ENCODE measurements at regions not wholly inside any gene's neighbourhood (a gene's known extent, or its start where the extent isn't known, plus 50 kb on each side); places are given as distances from the start of the nearest gene placed in this dataset.

DNA sequence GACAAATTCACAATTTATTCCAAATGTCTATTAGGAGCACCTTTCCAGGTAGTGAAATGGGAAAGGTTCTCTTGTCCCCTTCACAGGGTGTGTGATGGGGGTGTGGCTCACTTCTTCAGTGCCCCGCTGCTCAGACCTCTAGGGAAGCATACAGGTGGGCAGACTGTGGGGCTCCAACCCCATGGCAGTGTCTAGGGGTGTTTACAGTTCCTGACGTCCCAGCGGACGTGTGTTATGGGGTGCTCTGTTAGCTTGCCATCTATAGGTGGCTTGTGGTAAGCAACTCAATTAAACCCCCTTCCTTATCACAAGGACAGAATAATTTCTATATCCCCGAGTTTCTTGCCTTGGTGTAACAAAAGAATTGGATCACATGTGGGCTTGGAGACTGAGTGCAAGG, 67.4 kb upstream of the SPINK5 start:
- ChIA-PET POLR2A (no interaction called here), CTCF (no interaction called here)
- BruUV-seq (replicated peaks), result no TSS peak
- ATAC-seq, result no peak
- H3K4me1 ChIP-seq (ENCODE audit: control insufficient read depth, insufficient read depth, low read length), result no peaks in the 10 kb centered on the region
- TF ChIP-seq, protein P1, sequence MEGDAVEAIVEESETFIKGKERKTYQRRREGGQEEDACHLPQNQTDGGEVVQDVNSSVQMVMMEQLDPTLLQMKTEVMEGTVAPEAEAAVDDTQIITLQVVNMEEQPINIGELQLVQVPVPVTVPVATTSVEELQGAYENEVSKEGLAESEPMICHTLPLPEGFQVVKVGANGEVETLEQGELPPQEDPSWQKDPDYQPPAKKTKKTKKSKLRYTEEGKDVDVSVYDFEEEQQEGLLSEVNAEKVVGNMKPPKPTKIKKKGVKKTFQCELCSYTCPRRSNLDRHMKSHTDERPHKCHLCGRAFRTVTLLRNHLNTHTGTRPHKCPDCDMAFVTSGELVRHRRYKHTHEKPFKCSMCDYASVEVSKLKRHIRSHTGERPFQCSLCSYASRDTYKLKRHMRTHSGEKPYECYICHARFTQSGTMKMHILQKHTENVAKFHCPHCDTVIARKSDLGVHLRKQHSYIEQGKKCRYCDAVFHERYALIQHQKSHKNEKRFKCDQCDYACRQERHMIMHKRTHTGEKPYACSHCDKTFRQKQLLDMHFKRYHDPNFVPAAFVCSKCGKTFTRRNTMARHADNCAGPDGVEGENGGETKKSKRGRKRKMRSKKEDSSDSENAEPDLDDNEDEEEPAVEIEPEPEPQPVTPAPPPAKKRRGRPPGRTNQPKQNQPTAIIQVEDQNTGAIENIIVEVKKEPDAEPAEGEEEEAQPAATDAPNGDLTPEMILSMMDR (IDR thresholded peaks at IDR 0.05), result no peak
- TF ChIP-seq POLR2AphosphoS5 (IDR thresholded peaks at IDR 0.05; ENCODE audit: low read depth, low read length), result no peak
- no peaks in the 10 kb centered on the region for H3K9me3 ChIP-seq (ENCODE audit: control insufficient read depth, insufficient read depth, low read depth, low read length)
- DNase-seq (ENCODE audit: low read depth, low spot score), result no peak
- no peak overlapping the region for H3K4me3 ChIP-seq (ENCODE audit: low read depth in 2 of 2, low read length in 2 of 2)
- H3K27ac ChIP-seq (ENCODE audit: low read length), result no peak overlapping the region
- in situ Hi-C loops (cut with HindIII; ENCODE audit: low pct_unique_long_range_greater_than_20kb, low sequenced_read_pairs), result no loop called here
- no peaks in the 10 kb centered on the region for H3K27me3 ChIP-seq (ENCODE audit: control insufficient read depth, insufficient read depth, low read length)
- H3K36me3 ChIP-seq (ENCODE audit: control insufficient read depth, insufficient read depth, low read length), result no peaks in the 10 kb centered on the region
- intact Hi-C loops (cut with micrococcal nuclease; ENCODE audit: unreplicated experiment), result no loop called here

DNA sequence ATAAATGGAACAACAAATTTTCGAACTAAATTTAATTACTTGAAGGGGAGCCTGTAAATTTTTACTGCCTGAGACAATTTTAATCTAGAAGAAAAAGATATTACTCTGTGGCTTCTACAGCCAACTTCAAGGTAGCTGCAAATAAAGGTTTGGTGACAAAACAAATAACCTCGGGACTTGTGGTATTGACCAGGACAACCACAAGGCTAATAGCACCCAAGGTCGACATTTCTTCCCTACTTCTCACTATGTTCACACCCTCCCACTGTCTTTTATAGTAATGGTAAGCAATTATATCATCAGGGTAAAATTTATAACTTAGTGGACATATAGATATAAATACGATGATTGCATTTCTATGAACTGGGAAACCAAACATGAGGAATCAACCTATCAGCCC, 67.9 kb upstream of the SPINK5 start:
- TF ChIP-seq POLR2AphosphoS5 (IDR thresholded peaks at IDR 0.05; ENCODE audit: low read depth, low read length) (no peak), SIN3A (IDR thresholded peaks at IDR 0.05; ENCODE audit: borderline replicate concordance, insufficient read depth, low read depth, low read length) (no peak), TCF7L2 (IDR thresholded peaks at IDR 0.05; ENCODE audit: low read depth, low read length) (no peak)
- TF ChIP-seq, protein P1 (IDR thresholded peaks at IDR 0.05), result no peak
- TF ChIP-seq, protein P2, sequence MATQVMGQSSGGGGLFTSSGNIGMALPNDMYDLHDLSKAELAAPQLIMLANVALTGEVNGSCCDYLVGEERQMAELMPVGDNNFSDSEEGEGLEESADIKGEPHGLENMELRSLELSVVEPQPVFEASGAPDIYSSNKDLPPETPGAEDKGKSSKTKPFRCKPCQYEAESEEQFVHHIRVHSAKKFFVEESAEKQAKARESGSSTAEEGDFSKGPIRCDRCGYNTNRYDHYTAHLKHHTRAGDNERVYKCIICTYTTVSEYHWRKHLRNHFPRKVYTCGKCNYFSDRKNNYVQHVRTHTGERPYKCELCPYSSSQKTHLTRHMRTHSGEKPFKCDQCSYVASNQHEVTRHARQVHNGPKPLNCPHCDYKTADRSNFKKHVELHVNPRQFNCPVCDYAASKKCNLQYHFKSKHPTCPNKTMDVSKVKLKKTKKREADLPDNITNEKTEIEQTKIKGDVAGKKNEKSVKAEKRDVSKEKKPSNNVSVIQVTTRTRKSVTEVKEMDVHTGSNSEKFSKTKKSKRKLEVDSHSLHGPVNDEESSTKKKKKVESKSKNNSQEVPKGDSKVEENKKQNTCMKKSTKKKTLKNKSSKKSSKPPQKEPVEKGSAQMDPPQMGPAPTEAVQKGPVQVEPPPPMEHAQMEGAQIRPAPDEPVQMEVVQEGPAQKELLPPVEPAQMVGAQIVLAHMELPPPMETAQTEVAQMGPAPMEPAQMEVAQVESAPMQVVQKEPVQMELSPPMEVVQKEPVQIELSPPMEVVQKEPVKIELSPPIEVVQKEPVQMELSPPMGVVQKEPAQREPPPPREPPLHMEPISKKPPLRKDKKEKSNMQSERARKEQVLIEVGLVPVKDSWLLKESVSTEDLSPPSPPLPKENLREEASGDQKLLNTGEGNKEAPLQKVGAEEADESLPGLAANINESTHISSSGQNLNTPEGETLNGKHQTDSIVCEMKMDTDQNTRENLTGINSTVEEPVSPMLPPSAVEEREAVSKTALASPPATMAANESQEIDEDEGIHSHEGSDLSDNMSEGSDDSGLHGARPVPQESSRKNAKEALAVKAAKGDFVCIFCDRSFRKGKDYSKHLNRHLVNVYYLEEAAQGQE (IDR thresholded peaks at IDR 0.05; ENCODE audit: insufficient read depth in 1 of 2, low read depth in 2 of 2, low read length in 1 of 2), result no peak
- intact Hi-C loops (cut with micrococcal nuclease; ENCODE audit: unreplicated experiment), result no loop called here
- DNase-seq (ENCODE audit: low read depth, low spot score) (no peak), ATAC-seq (no peak)
- in situ Hi-C loops (cut with HindIII; ENCODE audit: low pct_unique_long_range_greater_than_20kb, low sequenced_read_pairs), result no loop called here
- no TSS peak for BruUV-seq (replicated peaks)
- no peak overlapping the region for H3K4me3 ChIP-seq (ENCODE audit: low read depth in 2 of 2, low read length in 2 of 2)
- no peaks in the 10 kb centered on the region for H3K4me1 ChIP-seq (ENCODE audit: control insufficient read depth, insufficient read depth, low read length)
- no peaks in the 10 kb centered on the region for H3K9me3 ChIP-seq (ENCODE audit: control insufficient read depth, insufficient read depth, low read depth, low read length)
- no peak overlapping the region for H3K27ac ChIP-seq (ENCODE audit: low read length)
- ChIA-PET POLR2A (no interaction called here), CTCF (no interaction called here)
- H3K36me3 ChIP-seq (ENCODE audit: control insufficient read depth, insufficient read depth, low read length), result no peaks in the 10 kb centered on the region
- no peaks in the 10 kb centered on the region for H3K27me3 ChIP-seq (ENCODE audit: control insufficient read depth, insufficient read depth, low read length)

DNA sequence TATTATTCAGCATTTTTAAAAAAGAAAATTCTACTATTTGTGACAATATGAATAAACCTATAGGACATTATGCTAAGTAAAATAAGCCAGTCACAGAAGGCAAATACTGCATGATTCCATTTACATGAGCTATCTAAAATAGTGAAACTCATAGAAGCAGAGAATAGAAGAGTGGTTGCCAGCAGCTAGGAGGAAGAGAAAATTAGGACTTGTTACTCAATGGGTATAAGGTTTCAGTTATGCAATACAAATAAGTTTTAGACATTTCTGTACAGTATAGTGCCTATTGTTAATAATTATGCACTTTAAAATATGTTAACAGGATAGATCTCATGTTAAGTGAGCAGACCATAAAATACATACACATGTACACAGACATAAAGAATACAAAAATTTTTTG, 73.8 kb upstream of the SPINK5 start:
- H3K4me3 ChIP-seq (ENCODE audit: low read depth in 2 of 2, low read length in 2 of 2), result no peak overlapping the region
- H3K36me3 ChIP-seq (ENCODE audit: control insufficient read depth, insufficient read depth, low read length), result no peaks in the 10 kb centered on the region
- TF ChIP-seq TCF7L2 (IDR thresholded peaks at IDR 0.05; ENCODE audit: low read depth, low read length) (no peak), POLR2AphosphoS5 (IDR thresholded peaks at IDR 0.05; ENCODE audit: low read depth, low read length) (no peak), SIN3A (IDR thresholded peaks at IDR 0.05; ENCODE audit: borderline replicate concordance, insufficient read depth, low read depth, low read length) (no peak)
- TF ChIP-seq, protein P1 (IDR thresholded peaks at IDR 0.05), result no peak
- TF ChIP-seq, protein P2 (IDR thresholded peaks at IDR 0.05; ENCODE audit: insufficient read depth in 1 of 2, low read depth in 2 of 2, low read length in 1 of 2), result no peak
- no peaks in the 10 kb centered on the region for H3K4me1 ChIP-seq (ENCODE audit: control insufficient read depth, insufficient read depth, low read length)
- DNase-seq (ENCODE audit: low read depth, low spot score), result no peak
- ChIA-PET POLR2A (no interaction called here), CTCF (no interaction called here)
- no TSS peak for BruUV-seq (replicated peaks)
- no peak overlapping the region for H3K27ac ChIP-seq (ENCODE audit: low read length)
- in situ Hi-C loops (cut with HindIII; ENCODE audit: low pct_unique_long_range_greater_than_20kb, low sequenced_read_pairs) (no loop called here), intact Hi-C loops (cut with micrococcal nuclease; ENCODE audit: unreplicated experiment) (no loop called here)
- ATAC-seq, result no peak
- no peaks in the 10 kb centered on the region for H3K27me3 ChIP-seq (ENCODE audit: control insufficient read depth, insufficient read depth, low read length)
- no peaks in the 10 kb centered on the region for H3K9me3 ChIP-seq (ENCODE audit: control insufficient read depth, insufficient read depth, low read depth, low read length)
